ENCODE measurements at regions not wholly inside any gene's neighbourhood (a gene's known extent, or its start where the extent isn't known, plus 50 kb on each side); places are given as distances from the start of the nearest gene placed in this dataset.

DNA sequence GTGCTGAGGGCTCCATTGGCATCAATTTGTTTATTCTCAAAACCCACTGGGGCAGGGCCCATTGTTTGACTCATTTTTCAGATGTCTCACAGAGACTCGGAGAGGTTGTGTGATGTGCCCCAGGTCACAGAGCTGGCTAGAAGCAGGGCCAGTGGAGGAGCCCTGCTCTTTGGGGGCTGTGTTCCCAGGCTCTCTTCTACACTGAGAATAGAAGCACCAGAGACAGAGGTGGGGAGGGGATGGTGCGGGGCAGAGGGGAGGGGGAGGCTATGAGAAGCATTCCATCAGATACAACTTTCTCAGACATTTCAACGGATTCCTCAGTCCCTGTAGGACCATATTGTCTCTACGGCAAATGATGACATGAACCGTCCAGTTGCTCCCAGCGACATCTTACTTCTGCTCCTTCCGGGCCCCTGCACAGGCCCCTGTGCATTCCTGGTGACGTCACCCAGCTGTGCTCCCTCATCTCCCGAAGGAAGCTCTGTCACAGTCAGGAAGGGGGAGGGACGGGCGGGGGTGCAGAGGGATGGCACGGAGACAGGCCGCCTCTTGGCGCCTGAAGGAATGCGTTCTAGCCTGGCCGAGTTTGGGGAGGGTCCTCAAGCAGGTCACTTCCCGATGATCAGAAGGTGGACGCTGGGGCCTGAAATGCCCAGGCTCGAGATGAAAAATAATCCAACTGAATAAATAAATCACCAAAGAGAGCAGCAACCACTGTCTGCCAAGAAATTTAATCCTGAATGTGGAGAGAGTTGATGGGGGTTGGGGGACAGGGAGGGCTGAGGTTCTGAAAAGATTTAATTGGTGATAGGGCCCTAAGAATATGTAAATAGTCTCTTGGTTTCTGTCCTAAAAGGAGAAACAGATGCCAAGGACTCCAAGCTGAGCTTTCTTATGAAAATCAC is 114.1 kb downstream of the NOG start:
- TF ChIP-seq, protein P1, sequence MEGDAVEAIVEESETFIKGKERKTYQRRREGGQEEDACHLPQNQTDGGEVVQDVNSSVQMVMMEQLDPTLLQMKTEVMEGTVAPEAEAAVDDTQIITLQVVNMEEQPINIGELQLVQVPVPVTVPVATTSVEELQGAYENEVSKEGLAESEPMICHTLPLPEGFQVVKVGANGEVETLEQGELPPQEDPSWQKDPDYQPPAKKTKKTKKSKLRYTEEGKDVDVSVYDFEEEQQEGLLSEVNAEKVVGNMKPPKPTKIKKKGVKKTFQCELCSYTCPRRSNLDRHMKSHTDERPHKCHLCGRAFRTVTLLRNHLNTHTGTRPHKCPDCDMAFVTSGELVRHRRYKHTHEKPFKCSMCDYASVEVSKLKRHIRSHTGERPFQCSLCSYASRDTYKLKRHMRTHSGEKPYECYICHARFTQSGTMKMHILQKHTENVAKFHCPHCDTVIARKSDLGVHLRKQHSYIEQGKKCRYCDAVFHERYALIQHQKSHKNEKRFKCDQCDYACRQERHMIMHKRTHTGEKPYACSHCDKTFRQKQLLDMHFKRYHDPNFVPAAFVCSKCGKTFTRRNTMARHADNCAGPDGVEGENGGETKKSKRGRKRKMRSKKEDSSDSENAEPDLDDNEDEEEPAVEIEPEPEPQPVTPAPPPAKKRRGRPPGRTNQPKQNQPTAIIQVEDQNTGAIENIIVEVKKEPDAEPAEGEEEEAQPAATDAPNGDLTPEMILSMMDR (IDR thresholded peaks at IDR 0.05) = no peak
- TF ChIP-seq POLR2A (IDR thresholded peaks at IDR 0.05) = no peak

All from body of pancreas (tissue), 4 donors.